ENCODE measurements at regions not wholly inside any gene's neighbourhood (a gene's known extent, or its start where the extent isn't known, plus 50 kb on each side); places are given as distances from the start of the nearest gene placed in this dataset.

DNA sequence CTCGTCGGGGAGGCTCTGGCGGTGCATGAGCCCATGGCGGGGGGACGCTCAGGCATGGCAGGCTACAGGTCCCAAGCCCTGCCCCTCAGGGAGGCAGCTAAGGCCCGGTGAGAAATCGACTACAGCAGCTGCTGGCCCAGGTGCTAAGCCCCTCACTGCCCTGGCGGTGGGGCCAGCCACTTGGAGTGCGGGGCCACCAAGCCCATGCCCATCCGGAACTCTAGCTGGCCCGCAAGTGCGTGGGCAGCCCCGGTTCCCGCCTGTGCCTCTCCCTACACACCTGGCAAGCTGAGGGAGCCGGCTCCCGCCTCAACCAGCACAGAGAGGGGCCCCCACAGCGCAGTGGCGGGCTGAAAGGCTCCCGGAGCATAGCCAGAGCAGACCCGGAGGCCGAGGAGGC lies 1896.9 kb upstream of the CDH6 start:
- CTCF ChIA-PET: no interaction called here
- Histone ChIP-seq H3K27me3 (ENCODE audit: control insufficient read depth, insufficient read depth, low read length) (no peaks in the 10 kb centered on the region), H3K4me3 (ENCODE audit: low read depth, low read length) (no peak overlapping the region), H3K27ac (ENCODE audit: low read depth, low read length) (no peak overlapping the region), H3K9me3 (ENCODE audit: control insufficient read depth, insufficient read depth, low read length) (peaks cover 16% of the 10 kb centered on the region)
- POLR2A ChIA-PET: no interaction called here
- no peak for DNase-seq (ENCODE audit: low read depth, low spot score)
- TF ChIP-seq, protein P1, sequence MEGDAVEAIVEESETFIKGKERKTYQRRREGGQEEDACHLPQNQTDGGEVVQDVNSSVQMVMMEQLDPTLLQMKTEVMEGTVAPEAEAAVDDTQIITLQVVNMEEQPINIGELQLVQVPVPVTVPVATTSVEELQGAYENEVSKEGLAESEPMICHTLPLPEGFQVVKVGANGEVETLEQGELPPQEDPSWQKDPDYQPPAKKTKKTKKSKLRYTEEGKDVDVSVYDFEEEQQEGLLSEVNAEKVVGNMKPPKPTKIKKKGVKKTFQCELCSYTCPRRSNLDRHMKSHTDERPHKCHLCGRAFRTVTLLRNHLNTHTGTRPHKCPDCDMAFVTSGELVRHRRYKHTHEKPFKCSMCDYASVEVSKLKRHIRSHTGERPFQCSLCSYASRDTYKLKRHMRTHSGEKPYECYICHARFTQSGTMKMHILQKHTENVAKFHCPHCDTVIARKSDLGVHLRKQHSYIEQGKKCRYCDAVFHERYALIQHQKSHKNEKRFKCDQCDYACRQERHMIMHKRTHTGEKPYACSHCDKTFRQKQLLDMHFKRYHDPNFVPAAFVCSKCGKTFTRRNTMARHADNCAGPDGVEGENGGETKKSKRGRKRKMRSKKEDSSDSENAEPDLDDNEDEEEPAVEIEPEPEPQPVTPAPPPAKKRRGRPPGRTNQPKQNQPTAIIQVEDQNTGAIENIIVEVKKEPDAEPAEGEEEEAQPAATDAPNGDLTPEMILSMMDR (IDR thresholded peaks at IDR 0.05; ENCODE audit: low read depth, low read length): no peak

DNA sequence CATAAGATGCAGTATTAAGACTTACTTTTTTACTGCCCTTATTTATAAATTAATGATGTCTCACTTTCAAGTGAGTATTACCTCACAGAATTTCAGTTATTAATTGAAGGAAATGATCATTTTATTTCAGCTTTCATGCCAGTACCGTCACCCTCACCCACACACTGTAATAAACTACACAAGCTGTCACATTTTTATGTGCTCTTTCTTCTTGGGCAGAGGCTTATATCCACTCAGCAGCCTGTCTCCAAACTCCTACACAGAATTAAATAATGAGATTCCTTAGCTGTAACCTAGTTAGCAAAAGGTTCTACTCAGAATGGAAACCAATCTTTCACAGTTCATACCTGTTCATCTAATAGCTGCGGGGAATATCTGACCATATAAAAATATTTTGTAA lies 1915.8 kb upstream of the CDH6 start:
- no peak for DNase-seq (ENCODE audit: low read depth, low spot score)
- CTCF ChIA-PET: no interaction called here
- Histone ChIP-seq H3K27me3 (ENCODE audit: control insufficient read depth, insufficient read depth, low read length) (no peaks in the 10 kb centered on the region), H3K4me3 (ENCODE audit: low read depth, low read length) (no peak overlapping the region), H3K9me3 (ENCODE audit: control insufficient read depth, insufficient read depth, low read length) (no peaks in the 10 kb centered on the region), H3K27ac (ENCODE audit: low read depth, low read length) (no peak overlapping the region)
- POLR2A ChIA-PET: no interaction called here
- TF ChIP-seq, protein P1 (IDR thresholded peaks at IDR 0.05; ENCODE audit: low read depth, low read length): no peak

DNA sequence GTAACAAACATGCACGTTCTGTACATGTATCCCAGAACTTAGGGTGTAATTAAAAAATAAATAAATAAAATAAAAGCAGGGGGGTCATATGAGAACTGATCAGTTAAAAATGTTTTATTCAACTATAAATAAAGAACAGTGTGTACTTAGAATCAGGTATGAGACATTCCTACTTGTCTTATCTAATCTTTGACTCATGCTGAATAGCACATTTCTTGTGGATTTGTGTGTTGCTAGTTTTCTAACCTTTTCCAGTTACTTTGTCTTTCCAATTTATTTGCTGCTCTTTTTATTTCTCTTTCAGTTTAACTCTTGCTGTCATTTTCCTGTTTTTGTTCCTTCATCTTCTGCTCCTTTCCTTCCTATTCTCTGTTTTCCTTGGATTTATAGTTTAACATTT lies 1917.1 kb upstream of the CDH6 start:
- TF ChIP-seq, protein P1 (IDR thresholded peaks at IDR 0.05; ENCODE audit: low read depth, low read length): no peak
- no peak overlapping the region for H3K27ac ChIP-seq (ENCODE audit: low read depth, low read length)
- ChIA-PET POLR2A (no interaction called here), CTCF (no interaction called here)
- H3K9me3 ChIP-seq (ENCODE audit: control insufficient read depth, insufficient read depth, low read length): no peaks in the 10 kb centered on the region
- DNase-seq (ENCODE audit: low read depth, low spot score): no peak
- H3K4me3 ChIP-seq (ENCODE audit: low read depth, low read length): no peak overlapping the region
- no peaks in the 10 kb centered on the region for H3K27me3 ChIP-seq (ENCODE audit: control insufficient read depth, insufficient read depth, low read length)

DNA sequence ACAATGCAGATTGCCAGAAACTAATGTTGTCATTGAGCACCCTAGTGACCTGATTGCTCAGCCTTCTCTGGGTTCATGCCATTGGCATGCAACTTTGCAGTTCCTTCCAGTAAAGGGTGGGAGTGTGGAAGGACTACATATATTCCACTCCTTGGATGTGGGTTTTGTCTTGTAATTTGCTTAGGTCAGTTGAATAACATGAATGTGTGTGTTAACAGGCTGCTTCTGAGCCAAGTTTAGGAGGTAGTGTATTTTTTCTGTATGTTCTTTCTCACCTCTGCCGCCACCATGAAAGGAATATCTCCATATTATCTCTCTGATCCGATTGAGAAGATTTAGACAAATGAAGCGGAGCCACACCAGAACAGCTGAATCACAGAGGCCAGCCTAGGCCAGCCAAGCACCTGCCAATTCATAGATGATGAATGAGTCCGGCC lies 1929.6 kb upstream of the CDH6 start:
- CTCF ChIA-PET: no interaction called here
- DNase-seq (ENCODE audit: low read depth, low spot score): no peak

DNA sequence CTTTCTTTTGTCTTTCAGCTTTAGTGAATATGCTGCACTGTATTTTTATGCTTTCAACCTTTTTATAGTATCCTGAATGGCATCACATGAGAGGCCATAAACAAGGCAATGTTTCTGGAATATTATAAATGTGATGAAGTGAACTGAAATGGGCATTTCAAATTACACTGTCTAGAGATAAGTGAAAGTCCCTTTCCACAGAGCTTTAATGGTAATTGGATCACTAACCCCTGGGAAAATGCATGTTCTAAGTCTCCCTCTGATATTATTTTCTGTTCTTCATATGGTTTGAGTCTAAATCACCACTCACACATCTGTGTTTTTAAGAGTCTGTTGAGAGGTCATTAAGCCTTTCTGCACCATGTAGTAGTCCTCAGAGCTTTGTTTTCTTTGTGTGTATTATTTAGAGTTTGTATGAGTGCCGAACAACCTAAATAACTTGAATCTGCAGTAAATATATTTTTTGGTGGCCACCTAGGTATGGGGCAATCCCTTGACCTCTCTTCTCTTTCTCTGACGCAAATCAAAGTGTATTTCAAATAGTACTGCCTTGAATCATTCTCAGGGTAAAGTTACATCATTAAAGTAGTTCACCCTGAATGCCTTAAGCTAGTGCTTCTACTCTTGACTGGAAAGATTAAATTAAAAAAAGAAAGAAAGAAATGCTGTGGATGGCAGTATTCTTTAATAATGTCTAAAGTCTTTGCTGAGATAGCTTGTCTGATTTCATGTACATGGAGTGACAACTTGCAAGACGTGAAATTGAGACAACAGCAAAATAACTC lies 1931.0 kb upstream of the CDH6 start:
- H3K4me3 ChIP-seq (ENCODE audit: low read depth, low read length): no peak overlapping the region
- ChIA-PET POLR2A (no interaction called here), CTCF (no interaction called here)
- no peak for DNase-seq (ENCODE audit: low read depth, low spot score)
- H3K9me3 ChIP-seq (ENCODE audit: control insufficient read depth, insufficient read depth, low read length): peaks cover 6% of the 10 kb centered on the region
- no peaks in the 10 kb centered on the region for H3K27me3 ChIP-seq (ENCODE audit: control insufficient read depth, insufficient read depth, low read length)
- H3K27ac ChIP-seq (ENCODE audit: low read depth, low read length): no peak overlapping the region
- TF ChIP-seq, protein P1 (IDR thresholded peaks at IDR 0.05; ENCODE audit: low read depth, low read length): no peak

More for the DNA sequence above, 1929.6 kb upstream of the CDH6 start:
- no peak overlapping the region for H3K27ac ChIP-seq (ENCODE audit: low read depth, low read length)
- TF ChIP-seq, protein P1 (IDR thresholded peaks at IDR 0.05; ENCODE audit: low read depth, low read length): no peak
- no peaks in the 10 kb centered on the region for H3K27me3 ChIP-seq (ENCODE audit: control insufficient read depth, insufficient read depth, low read length)
- POLR2A ChIA-PET: no interaction called here
- no peak overlapping the region for H3K4me3 ChIP-seq (ENCODE audit: low read depth, low read length)
- peaks cover 6% of the 10 kb centered on the region for H3K9me3 ChIP-seq (ENCODE audit: control insufficient read depth, insufficient read depth, low read length)
